ENCODE measurements at regions not wholly inside any gene's neighbourhood (a gene's known extent, or its start where the extent isn't known, plus 50 kb on each side); places are given as distances from the start of the nearest gene placed in this dataset.
"Not testable (repeated sequence)": the region's sequence is repeated elsewhere in the genome, so short reads cannot be mapped to it uniquely, and the experiment has no call there.

DNA sequence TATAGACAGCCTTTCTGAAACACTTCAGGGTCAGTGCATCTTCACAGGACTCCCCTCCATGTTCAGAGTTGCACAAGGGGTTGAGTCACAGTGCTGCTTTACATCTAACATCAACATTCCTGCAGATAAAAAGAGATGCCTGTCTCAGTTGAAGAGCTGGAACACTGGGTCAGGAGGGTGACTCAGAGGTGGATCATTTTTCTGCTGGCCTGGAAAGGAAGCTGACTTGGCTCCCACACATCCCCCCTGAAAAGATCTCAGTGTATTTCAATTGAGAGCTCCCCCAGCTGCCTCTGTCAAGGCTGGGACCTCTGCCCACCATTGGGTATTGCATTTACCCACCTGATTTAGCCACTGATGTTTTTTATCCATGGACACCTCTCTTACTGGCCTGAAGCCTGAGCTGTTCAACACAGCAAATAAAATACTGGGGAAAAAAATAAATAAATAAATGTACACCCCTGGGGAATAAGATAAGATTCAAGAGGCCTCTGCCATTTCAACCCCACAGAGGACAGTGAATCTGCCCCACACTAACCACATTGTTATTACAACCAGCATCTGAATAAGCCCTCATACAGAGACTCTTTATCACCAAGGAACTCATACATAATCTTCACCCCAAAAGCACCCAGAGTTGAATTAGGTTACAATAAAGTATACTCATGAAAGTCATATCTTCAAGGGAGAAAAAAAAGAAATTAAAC, 716.4 kb downstream of the SEMA5A start:
- TF ChIP-seq, protein P1, sequence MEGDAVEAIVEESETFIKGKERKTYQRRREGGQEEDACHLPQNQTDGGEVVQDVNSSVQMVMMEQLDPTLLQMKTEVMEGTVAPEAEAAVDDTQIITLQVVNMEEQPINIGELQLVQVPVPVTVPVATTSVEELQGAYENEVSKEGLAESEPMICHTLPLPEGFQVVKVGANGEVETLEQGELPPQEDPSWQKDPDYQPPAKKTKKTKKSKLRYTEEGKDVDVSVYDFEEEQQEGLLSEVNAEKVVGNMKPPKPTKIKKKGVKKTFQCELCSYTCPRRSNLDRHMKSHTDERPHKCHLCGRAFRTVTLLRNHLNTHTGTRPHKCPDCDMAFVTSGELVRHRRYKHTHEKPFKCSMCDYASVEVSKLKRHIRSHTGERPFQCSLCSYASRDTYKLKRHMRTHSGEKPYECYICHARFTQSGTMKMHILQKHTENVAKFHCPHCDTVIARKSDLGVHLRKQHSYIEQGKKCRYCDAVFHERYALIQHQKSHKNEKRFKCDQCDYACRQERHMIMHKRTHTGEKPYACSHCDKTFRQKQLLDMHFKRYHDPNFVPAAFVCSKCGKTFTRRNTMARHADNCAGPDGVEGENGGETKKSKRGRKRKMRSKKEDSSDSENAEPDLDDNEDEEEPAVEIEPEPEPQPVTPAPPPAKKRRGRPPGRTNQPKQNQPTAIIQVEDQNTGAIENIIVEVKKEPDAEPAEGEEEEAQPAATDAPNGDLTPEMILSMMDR (IDR thresholded peaks at IDR 0.05; ENCODE audit: partially characterized antibody, unreplicated experiment): no peak
- Mint-ChIP-seq H3K9me3 (ENCODE audit: unreplicated experiment) (no peaks in the 10 kb centered on the region), H3K4me1 (ENCODE audit: low read depth, unreplicated experiment) (no peaks in the 10 kb centered on the region), H3K4me3 (ENCODE audit: unreplicated experiment) (no peak overlapping the region), H3K27ac (ENCODE audit: unreplicated experiment) (no peak overlapping the region), H3K27me3 (ENCODE audit: unreplicated experiment) (peaks cover 3% of the 10 kb centered on the region), H3K36me3 (ENCODE audit: unreplicated experiment) (no peaks in the 10 kb centered on the region)
- no peak for DNase-seq

DNA sequence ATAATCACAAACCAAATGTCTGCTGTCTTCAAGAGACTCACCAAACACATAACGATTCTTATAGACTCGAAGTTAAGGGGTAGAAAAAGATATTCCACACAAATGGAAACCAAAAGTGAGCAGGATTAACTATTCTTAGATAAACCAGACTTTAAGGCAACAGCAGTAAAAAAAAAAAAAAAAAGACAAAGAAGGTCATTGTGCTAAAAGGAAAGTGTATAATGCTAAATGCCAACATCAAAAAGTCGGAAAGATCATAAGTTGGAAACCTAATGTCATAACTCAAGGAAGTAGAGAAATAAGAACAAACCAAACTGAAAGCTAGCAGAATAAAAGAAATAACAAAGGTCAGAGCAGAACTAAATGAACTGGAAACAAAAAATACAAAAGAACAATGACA, 714.6 kb downstream of the SEMA5A start:
- Mint-ChIP-seq H3K27ac (ENCODE audit: unreplicated experiment) (no peak overlapping the region), H3K9me3 (ENCODE audit: unreplicated experiment) (no peaks in the 10 kb centered on the region), H3K36me3 (ENCODE audit: unreplicated experiment) (no peaks in the 10 kb centered on the region), H3K4me1 (ENCODE audit: low read depth, unreplicated experiment) (no peaks in the 10 kb centered on the region), H3K27me3 (ENCODE audit: unreplicated experiment) (peaks cover 3% of the 10 kb centered on the region), H3K4me3 (ENCODE audit: unreplicated experiment) (no peak overlapping the region)
- TF ChIP-seq, protein P1 (IDR thresholded peaks at IDR 0.05; ENCODE audit: partially characterized antibody, unreplicated experiment): no peak
- no peak for DNase-seq

DNA sequence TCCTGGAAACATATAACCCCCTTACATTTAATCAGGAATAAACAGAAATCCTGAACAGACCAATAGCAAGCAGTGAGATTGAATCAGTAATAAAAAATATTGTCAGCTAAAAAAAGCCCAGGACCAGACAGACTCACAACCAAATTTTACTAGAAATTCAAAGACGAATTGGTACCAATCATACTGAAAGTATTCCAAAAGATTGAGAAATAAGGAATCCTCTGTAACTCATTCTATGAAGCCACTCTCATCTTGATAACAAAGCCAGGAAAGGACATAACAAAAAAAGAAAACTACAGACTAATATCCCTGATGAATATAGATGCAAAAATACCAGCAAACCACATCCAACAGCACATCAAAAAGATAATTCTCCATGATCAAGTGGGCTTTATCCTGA, 714.0 kb downstream of the SEMA5A start:
- H3K4me3 Mint-ChIP-seq (ENCODE audit: unreplicated experiment): no peak overlapping the region
- peaks cover 2% of the 10 kb centered on the region for H3K27me3 Mint-ChIP-seq (ENCODE audit: unreplicated experiment)
- no peaks in the 10 kb centered on the region for H3K4me1 Mint-ChIP-seq (ENCODE audit: low read depth, unreplicated experiment)
- TF ChIP-seq, protein P1 (IDR thresholded peaks at IDR 0.05; ENCODE audit: partially characterized antibody, unreplicated experiment): no peak
- no peak for DNase-seq
- H3K36me3 Mint-ChIP-seq (ENCODE audit: unreplicated experiment): no peaks in the 10 kb centered on the region
- H3K27ac Mint-ChIP-seq (ENCODE audit: unreplicated experiment): no peak overlapping the region
- H3K9me3 Mint-ChIP-seq (ENCODE audit: unreplicated experiment): no peaks in the 10 kb centered on the region

DNA sequence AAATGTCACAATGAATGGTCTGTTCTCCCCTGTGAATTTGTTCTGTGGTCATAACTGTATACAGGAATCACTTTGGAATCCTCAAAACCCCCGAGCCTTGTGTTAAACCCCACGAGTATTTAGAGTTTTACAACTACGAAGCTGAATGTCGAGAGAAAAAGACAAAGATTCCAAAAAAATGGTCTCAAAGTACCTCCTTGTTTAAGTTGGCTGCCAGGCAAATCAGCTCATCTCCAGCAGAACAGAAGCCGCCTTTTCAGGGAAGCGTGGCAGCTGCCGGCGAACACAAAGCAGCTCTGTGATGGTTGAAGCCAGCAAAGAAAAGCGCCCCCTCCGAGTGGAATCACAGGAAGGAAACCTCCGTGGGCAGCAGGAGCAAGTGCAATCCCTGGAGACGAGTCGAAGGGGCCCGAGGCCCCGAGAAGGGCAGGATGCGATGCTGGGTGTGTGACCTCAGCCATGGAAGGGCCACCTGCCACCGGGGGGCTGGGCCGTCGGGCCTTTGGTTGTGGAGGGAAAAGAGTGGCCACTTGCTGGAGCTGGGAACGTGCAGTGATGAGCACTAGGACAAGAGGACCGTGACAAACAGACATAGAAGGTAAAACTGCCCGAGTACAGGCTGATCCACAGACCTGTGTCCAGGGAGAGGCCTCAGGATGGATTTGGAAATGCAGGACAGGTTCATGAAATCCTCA, 706.4 kb downstream of the SEMA5A start:
- peaks cover 20% of the 10 kb centered on the region for H3K4me1 Mint-ChIP-seq (ENCODE audit: low read depth, unreplicated experiment)
- TF ChIP-seq, protein P1 (IDR thresholded peaks at IDR 0.05; ENCODE audit: partially characterized antibody, unreplicated experiment): no peak
- peaks cover 5% of the 10 kb centered on the region for H3K9me3 Mint-ChIP-seq (ENCODE audit: unreplicated experiment)
- peaks cover 2% of the 10 kb centered on the region for H3K27me3 Mint-ChIP-seq (ENCODE audit: unreplicated experiment)
- DNase-seq: peak; percentile 32
- H3K4me3 Mint-ChIP-seq (ENCODE audit: unreplicated experiment): no peak overlapping the region
- peak overlapping the region; percentile 49 for H3K27ac Mint-ChIP-seq (ENCODE audit: unreplicated experiment)
- no peaks in the 10 kb centered on the region for H3K36me3 Mint-ChIP-seq (ENCODE audit: unreplicated experiment)

DNA sequence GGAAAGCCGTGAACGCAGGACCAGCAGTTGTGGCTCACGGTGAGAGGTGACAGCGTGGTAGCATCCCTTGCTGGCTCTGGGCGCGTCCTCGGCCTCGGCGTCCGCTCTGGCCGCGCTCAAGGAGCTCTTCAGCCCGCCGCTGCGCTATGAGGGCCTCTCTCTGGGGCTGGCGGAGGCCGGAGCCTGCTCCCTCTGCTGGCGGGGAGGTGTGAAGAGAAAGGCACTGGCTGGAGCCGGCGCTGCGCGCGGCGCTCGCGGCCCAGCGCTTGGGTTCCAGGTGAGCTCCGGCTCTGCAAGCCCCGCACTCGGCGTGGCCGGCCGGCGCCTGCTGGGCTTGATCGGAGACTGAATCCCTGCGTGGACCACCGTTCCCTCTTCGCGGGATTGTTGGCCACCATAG, 705.6 kb downstream of the SEMA5A start:
- H3K36me3 Mint-ChIP-seq (ENCODE audit: unreplicated experiment): no peaks in the 10 kb centered on the region
- peaks cover 5% of the 10 kb centered on the region for H3K9me3 Mint-ChIP-seq (ENCODE audit: unreplicated experiment)
- no peak overlapping the region for H3K4me3 Mint-ChIP-seq (ENCODE audit: unreplicated experiment)
- no peak overlapping the region for H3K27ac Mint-ChIP-seq (ENCODE audit: unreplicated experiment)
- H3K27me3 Mint-ChIP-seq (ENCODE audit: unreplicated experiment): peaks cover 2% of the 10 kb centered on the region
- H3K4me1 Mint-ChIP-seq (ENCODE audit: low read depth, unreplicated experiment): peaks cover 20% of the 10 kb centered on the region
- no peak for DNase-seq
- TF ChIP-seq, protein P1 (IDR thresholded peaks at IDR 0.05; ENCODE audit: partially characterized antibody, unreplicated experiment): no peak

DNA sequence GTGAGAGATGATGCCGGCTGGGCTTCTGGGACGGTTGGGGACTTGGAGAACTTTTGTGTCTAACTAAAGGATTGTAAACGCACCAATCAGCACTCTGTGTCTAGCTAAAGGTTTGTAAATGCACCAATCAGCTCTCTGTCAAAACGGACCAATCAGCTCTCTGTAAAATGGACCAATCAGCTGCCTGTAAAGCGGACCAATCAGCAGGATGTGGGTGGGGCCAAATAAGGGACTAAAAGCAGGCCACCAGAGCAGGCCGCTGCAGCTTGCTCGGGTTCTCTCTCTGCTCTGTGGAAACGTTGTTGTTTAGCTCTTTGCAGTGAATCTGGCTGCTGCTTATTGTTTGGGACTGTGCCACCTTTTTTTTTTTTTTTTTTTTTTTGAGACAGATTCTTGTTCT, 705.1 kb downstream of the SEMA5A start:
- DNase-seq; H3K9me3 Mint-ChIP-seq (ENCODE audit: unreplicated experiment); H3K27me3 Mint-ChIP-seq (ENCODE audit: unreplicated experiment); H3K4me3 Mint-ChIP-seq (ENCODE audit: unreplicated experiment); H3K36me3 Mint-ChIP-seq (ENCODE audit: unreplicated experiment); H3K27ac Mint-ChIP-seq (ENCODE audit: unreplicated experiment): not testable (repeated sequence)
- peaks cover 20% of the 10 kb centered on the region for H3K4me1 Mint-ChIP-seq (ENCODE audit: low read depth, unreplicated experiment)
